ENCODE measurements at regions not wholly inside any gene's neighbourhood (a gene's known extent, or its start where the extent isn't known, plus 50 kb on each side); places are given as distances from the start of the nearest gene placed in this dataset.

- Mint-ChIP-seq H3K36me3 (ENCODE audit: unreplicated experiment) (no peaks in the 10 kb centered on the region), H3K9me3 (ENCODE audit: unreplicated experiment) (peaks cover 3% of the 10 kb centered on the region), H3K27me3 (ENCODE audit: unreplicated experiment) (peaks cover 14% of the 10 kb centered on the region), H3K4me3 (ENCODE audit: unreplicated experiment) (no peak overlapping the region), H3K4me1 (ENCODE audit: low read depth, unreplicated experiment) (no peaks in the 10 kb centered on the region), H3K27ac (ENCODE audit: unreplicated experiment) (no peak overlapping the region)
- DNase-seq, result peak; percentile 81
- peak; percentile 94 for TF ChIP-seq CTCF (IDR thresholded peaks at IDR 0.05; ENCODE audit: partially characterized antibody, unreplicated experiment)
Observed at GRCh38 chr1:13960375-13960987, 260.5 kb downstream of the PRDM2 start.

- no peak for TF ChIP-seq CTCF (IDR thresholded peaks at IDR 0.05; ENCODE audit: partially characterized antibody, unreplicated experiment)
- no peak for DNase-seq
- no peak overlapping the region for H3K27ac Mint-ChIP-seq (ENCODE audit: unreplicated experiment)
- peaks cover 4% of the 10 kb centered on the region for H3K9me3 Mint-ChIP-seq (ENCODE audit: unreplicated experiment)
- H3K4me1 Mint-ChIP-seq (ENCODE audit: low read depth, unreplicated experiment), result no peaks in the 10 kb centered on the region
- H3K4me3 Mint-ChIP-seq (ENCODE audit: unreplicated experiment), result no peak overlapping the region
- peaks cover 12% of the 10 kb centered on the region for H3K27me3 Mint-ChIP-seq (ENCODE audit: unreplicated experiment)
- no peaks in the 10 kb centered on the region for H3K36me3 Mint-ChIP-seq (ENCODE audit: unreplicated experiment)
Observed at GRCh38 chr1:13964768-13965167, 264.8 kb downstream of the PRDM2 start.

- no peaks in the 10 kb centered on the region for H3K4me1 Mint-ChIP-seq (ENCODE audit: low read depth, unreplicated experiment)
- TF ChIP-seq CTCF (IDR thresholded peaks at IDR 0.05; ENCODE audit: partially characterized antibody, unreplicated experiment), result peak; percentile 59
- H3K4me3 Mint-ChIP-seq (ENCODE audit: unreplicated experiment), result no peak overlapping the region
- H3K27me3 Mint-ChIP-seq (ENCODE audit: unreplicated experiment), result peaks cover 12% of the 10 kb centered on the region
- no peak overlapping the region for H3K27ac Mint-ChIP-seq (ENCODE audit: unreplicated experiment)
- H3K36me3 Mint-ChIP-seq (ENCODE audit: unreplicated experiment), result peaks cover 2% of the 10 kb centered on the region
- DNase-seq, result peak; percentile 74
- H3K9me3 Mint-ChIP-seq (ENCODE audit: unreplicated experiment), result peaks cover 4% of the 10 kb centered on the region
Observed at GRCh38 chr1:13965770-13966398, 265.9 kb downstream of the PRDM2 start.

- no peak overlapping the region for H3K4me3 Mint-ChIP-seq (ENCODE audit: unreplicated experiment)
- peaks cover 4% of the 10 kb centered on the region for H3K27me3 Mint-ChIP-seq (ENCODE audit: unreplicated experiment)
Observed at GRCh38 chr1:13967707-13968106, 267.7 kb downstream of the PRDM2 start.

More at GRCh38 chr1:13967707-13968106, 267.7 kb downstream of the PRDM2 start:
- no peak for DNase-seq
- Mint-ChIP-seq H3K36me3 (ENCODE audit: unreplicated experiment) (peaks cover 5% of the 10 kb centered on the region), H3K27ac (ENCODE audit: unreplicated experiment) (no peak overlapping the region), H3K9me3 (ENCODE audit: unreplicated experiment) (peaks cover 3% of the 10 kb centered on the region), H3K4me1 (ENCODE audit: low read depth, unreplicated experiment) (no peaks in the 10 kb centered on the region)
- TF ChIP-seq CTCF (IDR thresholded peaks at IDR 0.05; ENCODE audit: partially characterized antibody, unreplicated experiment), result no peak

Data from glutamatergic neuron (in vitro differentiated cells).